K562 (cell line): ENCODE measurements at regions not wholly inside any gene's neighbourhood (a gene's known extent, or its start where the extent isn't known, plus 50 kb on each side); places are given as distances from the start of the nearest gene placed in this dataset.

Experiments
- ATAC-seq: fragments of 200-7000 bp; cut with Tn5 transposase; 3 replicates; pipeline ENCODE4 v1.9.1; 2020; ENCODE audit warnings: moderate library complexity
- BruUV-seq: library from RNA; stranded (reverse); fragments of 400-500 nt; replicated peaks from 2 replicates; lab custom pipeline; 2021; lab: Mats Ljungman, UMichigan
- CTCF ChIA-PET: fragments of 300-600 bp; formaldehyde crosslinking; extraction: SDS; loops from one replicate; lab custom pipeline; 2021; ENCODE audit warnings: low intra/inter-chr PET ratio; lab: Yijun Ruan, JAX
- POLR2A ChIA-PET: fragments of 300-600, 350-650 bp; sonication (Branson Sonifier 250); formaldehyde crosslinking; extraction: SDS; loops from one replicate; lab custom pipeline; 2021; ENCODE audit warnings: antibody characterized with exemption, inconsistent platforms; lab: Yijun Ruan, JAX
- DNase-seq, 4 experiments: peaks; one replicate each; pipeline versions ENCODE4 v3.0.0 to v3.0.0-alpha.2; 2011 to 2018; ENCODE audit warnings: low spot score in 3 of 4, mixed read lengths in 3 of 4; ENCODE audit errors: extremely low read depth in 1 of 4
- FAIRE-seq: peaks from 2 replicates; lab custom pipeline; 2011; peaks lifted over from hg19 to GRCh38; lab: Jason Lieb, UNC
- H2AFZ ChIP-seq: 2 replicates; pipeline ENCODE4 v1.6.0; 2011; ENCODE audit warnings: low read depth, low read length, control low read depth, inconsistent platforms
- H3K27ac ChIP-seq: fragments of 200-600 bp; 3 replicates; pipeline ENCODE4 v1.8.0; 2011; ENCODE audit warnings: low read depth, mild to moderate bottlenecking, control low read depth, inconsistent platforms, low read length, moderate library complexity, mixed read lengths; ENCODE audit errors: extremely low read depth
- H3K27me3 ChIP-seq, 2 experiments: fragments of 300-600 bp in 1 of 2; 2 replicates in 1 of 2; 3 replicates in 1 of 2; pipeline versions ENCODE4 v1.6.0 to v1.8.0; 2011; ENCODE audit warnings: inconsistent platforms in 2 of 2, low read length in 2 of 2, mild to moderate bottlenecking in 1 of 2, mixed read lengths in 1 of 2, moderate library complexity in 1 of 2; ENCODE audit not compliant: control insufficient read depth in 2 of 2, insufficient read depth in 2 of 2
- H3K36me3 ChIP-seq: fragments of 300-600 bp; 3 replicates; pipeline ENCODE4 v1.8.0; 2011; ENCODE audit warnings: mild to moderate bottlenecking, low read length, inconsistent platforms; ENCODE audit not compliant: control insufficient read depth, insufficient read depth
- H3K4me1 ChIP-seq, 2 experiments: fragments of 200-600 bp in 1 of 2; replicated peaks in 1 of 2; 2 replicates in 1 of 2; 3 replicates in 1 of 2; pipeline versions ENCODE4 v1.5.1 to v1.8.0; 2011; ENCODE audit warnings: inconsistent platforms in 2 of 2, low read length in 2 of 2, mild to moderate bottlenecking in 1 of 2, mixed read lengths in 1 of 2, moderate library complexity in 1 of 2; ENCODE audit not compliant: control insufficient read depth in 2 of 2, insufficient read depth in 2 of 2
- H3K4me2 ChIP-seq: 2 replicates; pipeline ENCODE4 v1.6.1; 2011; ENCODE audit warnings: low read length, control low read depth, inconsistent platforms, mixed read lengths; ENCODE audit not compliant: insufficient read depth
- H3K4me3 ChIP-seq: fragments of 200-600 bp; sonication (generic), shearing (Covaris generic); 2 replicates; pipeline ENCODE4 v1.5.1; 2016; ENCODE audit warnings: control low read depth, inconsistent platforms
- H3K79me2 ChIP-seq: fragments of 200-600 bp; 3 replicates; pipeline ENCODE4 v1.8.0; 2011; ENCODE audit warnings: low read length, inconsistent platforms; ENCODE audit not compliant: control insufficient read depth, insufficient read depth
- H3K9ac ChIP-seq, 2 experiments: 2 replicates each; pipeline versions ENCODE4 v1.6.0 to v1.6.1; 2011; ENCODE audit warnings: low read depth in 2 of 2, low read length in 2 of 2, control low read depth in 1 of 2, inconsistent platforms in 1 of 2, mild to moderate bottlenecking in 1 of 2, mixed read lengths in 1 of 2; ENCODE audit not compliant: insufficient read depth in 1 of 2
- H3K9me1 ChIP-seq: one replicate; pipeline ENCODE4 v1.6.0; 2011; ENCODE audit warnings: inconsistent platforms, mild to moderate bottlenecking, low read length, moderate library complexity; ENCODE audit not compliant: control insufficient read depth, insufficient read depth
- H3K9me3 ChIP-seq: replicated peaks from 2 replicates; pipeline ENCODE4 v1.5.1; 2011; ENCODE audit warnings: low read depth, low read length, inconsistent platforms; ENCODE audit not compliant: control insufficient read depth, insufficient read depth
- H4K20me1 ChIP-seq: replicated peaks from 2 replicates; pipeline ENCODE4 v1.6.1; 2011; ENCODE audit warnings: low read length, inconsistent platforms, mixed read lengths; ENCODE audit not compliant: control insufficient read depth, insufficient read depth
- ARNT ChIP-seq, 2 experiments: fragments of 450-650 bp; IDR thresholded peaks; 2 replicates each; pipeline ENCODE4 v1.6.1; 2016; ENCODE audit warnings: mild to moderate bottlenecking in 1 of 2
- KLF1 ChIP-seq: fragments of 450-650 bp; IDR thresholded peaks from 2 replicates; pipeline ENCODE4 v1.6.1; 2016; ENCODE audit warnings: missing genetic modification characterization, missing compliant biosample characterization
- OTX1 ChIP-seq: fragments of 450-650 bp; formaldehyde crosslinking; IDR thresholded peaks from 2 replicates; pipeline ENCODE4 v1.4.0; 2022; ENCODE audit warnings: mild to moderate bottlenecking
- PTBP1 ChIP-seq: fragments of 200-400 bp; formaldehyde crosslinking; IDR thresholded peaks from 2 replicates; pipeline ENCODE4 v1.6.1; 2017; ENCODE audit warnings: low read depth, low read length
- RBM17 ChIP-seq: fragments of 200-400 bp; formaldehyde crosslinking; IDR thresholded peaks from 2 replicates; pipeline ENCODE4 v1.6.1; 2017; ENCODE audit warnings: low read depth, mild to moderate bottlenecking, low read length, borderline replicate concordance
- RFX1 ChIP-seq: fragments of 450-650 bp; IDR thresholded peaks from 2 replicates; pipeline ENCODE4 v1.6.1; 2016; ENCODE audit warnings: mild to moderate bottlenecking, moderate library complexity
- RNF2 ChIP-seq: sonication (generic); IDR thresholded peaks from 2 replicates; pipeline ENCODE4 v1.6.1; 2016
- SMARCA5 ChIP-seq: fragments of 450-650 bp; IDR thresholded peaks from 2 replicates; pipeline ENCODE4 v1.6.1; 2016
- SUPT5H ChIP-seq: fragments of 450-650 bp; IDR thresholded peaks from 2 replicates; pipeline ENCODE4 v1.6.1; 2016
- XRCC5 ChIP-seq: fragments of 200-400 bp; formaldehyde crosslinking; IDR thresholded peaks from 2 replicates; pipeline ENCODE4 v1.6.1; 2017; ENCODE audit warnings: low read depth, mild to moderate bottlenecking, low read length
- ZBED1 ChIP-seq: IDR thresholded peaks from 2 replicates; pipeline ENCODE4 v1.6.1; 2014
- ZBTB1 ChIP-seq: sonication (generic); formaldehyde crosslinking; IDR thresholded peaks from 2 replicates; pipeline ENCODE4 v1.8.1; 2023; ENCODE audit warnings: missing genetic modification reagents, low read depth, mild to moderate bottlenecking, borderline replicate concordance
- ZBTB33 ChIP-seq: sonication (generic); formaldehyde crosslinking; IDR thresholded peaks from 2 replicates; pipeline ENCODE4 v1.8.1; 2023; ENCODE audit warnings: mild to moderate bottlenecking, missing genetic modification reagents
- ZFP1 ChIP-seq: fragments of 450-650 bp; formaldehyde crosslinking; IDR thresholded peaks from 2 replicates; pipeline ENCODE4 v1.4.0; 2020; ENCODE audit warnings: mild to moderate bottlenecking, mixed read lengths
- ZNF263 ChIP-seq: sonication (generic); formaldehyde crosslinking; IDR thresholded peaks from 2 replicates; pipeline ENCODE4 v1.8.0; 2022; ENCODE audit warnings: mild to moderate bottlenecking, missing genetic modification reagents, borderline replicate concordance
- ZNF431 ChIP-seq: sonication (generic); formaldehyde crosslinking; IDR thresholded peaks from 2 replicates; pipeline ENCODE4 v1.8.0; 2022; ENCODE audit warnings: mild to moderate bottlenecking, missing genetic modification reagents
- ZNF583 ChIP-seq: fragments of 250-450 bp; sonication (Bioruptor Pico); IDR thresholded peaks from 2 replicates; pipeline ENCODE4 v1.4.0; 2020
- ZNF717 ChIP-seq: fragments of 250-450 bp; sonication (Bioruptor Pico); IDR thresholded peaks from 2 replicates; pipeline ENCODE4 v1.5.0; 2021
- WGBS: fragments of 100-300 bp; shearing (Covaris generic); methylation state at CpG from one replicate; pipeline ENCODE4 v1.1.6; 2016; ENCODE audit warnings: low coverage, mixed read lengths; ENCODE audit not compliant: insufficient coverage; ENCODE audit errors: missing lambda C conversion rate; 5-methylcytosine and 5-hydroxymethylcytosine counted together
- in situ Hi-C: fragments of 300-500 bp; cut with MboI; formaldehyde crosslinking; loops from 4 replicates; pipeline ENCODE4 v1.15.0; 2018; ENCODE audit warnings: inconsistent platforms, mixed read lengths
- intact Hi-C: fragments of 100-400 bp; cut with micrococcal nuclease; formaldehyde crosslinking; loops from 2 replicates; pipeline ENCODE4 v1.14.2; 2022
- TF ChIP-seq, protein P1 (sequence below): sonication (generic); formaldehyde crosslinking; IDR thresholded peaks from 2 replicates; pipeline ENCODE4 v1.8.1; 2022; ENCODE audit warnings: missing genetic modification reagents

DNA sequence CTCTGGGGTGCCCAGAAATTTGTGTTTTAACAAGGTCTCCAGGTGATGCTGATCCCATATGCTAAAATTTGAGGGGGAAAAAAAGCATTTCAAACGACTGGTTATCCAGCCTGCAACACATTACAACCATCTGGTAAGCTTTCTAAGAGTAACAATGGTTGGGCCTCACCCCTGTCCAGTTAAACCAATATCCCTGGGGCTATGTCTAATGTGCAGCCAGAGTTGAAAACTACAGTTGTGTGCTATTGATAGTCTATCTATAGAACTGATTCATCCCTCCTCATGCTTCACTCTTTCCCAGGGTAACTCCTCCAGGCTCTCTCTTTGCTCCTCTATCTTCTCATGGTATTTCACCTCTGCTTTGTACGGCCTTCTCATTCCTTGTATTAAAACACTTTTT lies 458.3 kb downstream of the MMUT start:
- intact Hi-C loops = no loop called here

DNA sequence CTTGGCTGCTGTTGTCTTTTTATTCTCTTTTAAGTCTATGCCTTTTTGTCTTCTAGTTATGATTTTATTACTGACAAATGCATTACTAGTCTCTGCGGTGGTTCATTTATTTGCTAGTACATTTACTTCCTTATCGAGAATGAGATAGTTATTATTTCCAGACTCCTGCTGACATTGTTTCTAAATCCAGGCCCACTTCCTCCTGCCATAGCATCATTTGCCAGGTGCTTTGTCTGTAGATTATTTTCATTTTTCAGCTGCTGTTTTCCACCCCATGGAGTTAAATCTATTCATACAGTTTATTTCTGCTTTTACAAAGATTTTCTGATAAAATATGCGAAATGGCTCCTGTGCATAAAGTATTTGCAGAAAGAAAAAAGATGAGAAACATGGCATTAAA lies 459.7 kb downstream of the MMUT start:
- no peaks in the 10 kb centered on the region for H4K20me1 ChIP-seq
- DNase-seq (no peak), FAIRE-seq (no peak), ATAC-seq (no peak)
- no peak overlapping the region for H3K27ac ChIP-seq
- no TSS peak for BruUV-seq
- ChIA-PET CTCF (no interaction called here), POLR2A (no interaction called here)
- WGBS = 1% methylated on average over 3 of the region's 3 CpGs
- no peaks in the 10 kb centered on the region for H3K9me1 ChIP-seq
- no peaks in the 10 kb centered on the region for H3K79me2 ChIP-seq
- no peak overlapping the region for H2AFZ ChIP-seq
- no peaks in the 10 kb centered on the region for H3K9me3 ChIP-seq
- no peak overlapping the region for H3K4me3 ChIP-seq
- in situ Hi-C loops (no loop called here), intact Hi-C loops (no loop called here)
- no peaks in the 10 kb centered on the region for H3K27me3 ChIP-seq
- no peak overlapping the region for H3K9ac ChIP-seq
- no peaks in the 10 kb centered on the region for H3K36me3 ChIP-seq
- no peaks in the 10 kb centered on the region for H3K4me1 ChIP-seq
- H3K4me2 ChIP-seq = no peak overlapping the region
- TF ChIP-seq SUPT5H (no peak), XRCC5 (no peak), RBM17 (no peak), ZBED1 (no peak), ZBTB33 (no peak), ZNF431 (CRISPR knock-in tag) (no peak), ZNF583 (CRISPR knock-in tag) (no peak), ZNF717 (no peak), PTBP1 (no peak), ZFP1 (CRISPR knock-in tag) (no peak), ARNT (IDR thresholded peaks at IDR 0.05) (no peak), ZNF263 (CRISPR knock-in tag) (no peak), ZBTB1 (CRISPR knock-in tag) (no peak), RFX1 (no peak)

More for the DNA sequence above, 458.3 kb downstream of the MMUT start:
- CTCF ChIA-PET = no interaction called here
- H3K79me2 ChIP-seq = no peaks in the 10 kb centered on the region
- H3K36me3 ChIP-seq = no peaks in the 10 kb centered on the region
- no peak overlapping the region for H2AFZ ChIP-seq
- no peak overlapping the region for H3K4me2 ChIP-seq
- TF ChIP-seq OTX1 = no peak
- no peak for TF ChIP-seq KLF1 (tag)
- TF ChIP-seq, protein P1, sequence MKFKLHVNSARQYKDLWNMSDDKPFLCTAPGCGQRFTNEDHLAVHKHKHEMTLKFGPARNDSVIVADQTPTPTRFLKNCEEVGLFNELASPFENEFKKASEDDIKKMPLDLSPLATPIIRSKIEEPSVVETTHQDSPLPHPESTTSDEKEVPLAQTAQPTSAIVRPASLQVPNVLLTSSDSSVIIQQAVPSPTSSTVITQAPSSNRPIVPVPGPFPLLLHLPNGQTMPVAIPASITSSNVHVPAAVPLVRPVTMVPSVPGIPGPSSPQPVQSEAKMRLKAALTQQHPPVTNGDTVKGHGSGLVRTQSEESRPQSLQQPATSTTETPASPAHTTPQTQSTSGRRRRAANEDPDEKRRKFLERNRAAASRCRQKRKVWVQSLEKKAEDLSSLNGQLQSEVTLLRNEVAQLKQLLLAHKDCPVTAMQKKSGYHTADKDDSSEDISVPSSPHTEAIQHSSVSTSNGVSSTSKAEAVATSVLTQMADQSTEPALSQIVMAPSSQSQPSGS (CRISPR knock-in tag) = no peak
- TF ChIP-seq SMARCA5 = no peak
- no peak for TF ChIP-seq RNF2
- POLR2A ChIA-PET = no interaction called here
- FAIRE-seq (no peak), ATAC-seq (no peak), DNase-seq (no peak)
- H3K9me1 ChIP-seq = no peaks in the 10 kb centered on the region
- no peaks in the 10 kb centered on the region for H3K27me3 ChIP-seq
- H3K9me3 ChIP-seq = no peaks in the 10 kb centered on the region
- WGBS = 0% methylated on average over 2 of the region's 2 CpGs
- no peaks in the 10 kb centered on the region for H4K20me1 ChIP-seq
- BruUV-seq = no TSS peak
- in situ Hi-C loops = no loop called here
- no peak overlapping the region for H3K9ac ChIP-seq
- H3K4me1 ChIP-seq = no peaks in the 10 kb centered on the region
- no peak overlapping the region for H3K4me3 ChIP-seq
- no peak overlapping the region for H3K27ac ChIP-seq
